Dedifferentiated amniotic fluid mesenchymal stem cell (primary cell): ENCODE measurements at regions not wholly inside any gene's neighbourhood (a gene's known extent, or its start where the extent isn't known, plus 50 kb on each side); places are given as distances from the start of the nearest gene placed in this dataset.
A peak's percentile ranks its signal among the peaks of the same experiment; 100 is the strongest.
"Not testable (repeated sequence)": the region's sequence is repeated elsewhere in the genome, so short reads cannot be mapped to it uniquely, and the experiment has no call there.

Experiments
- DNase-seq: peaks from one replicate; pipeline ENCODE4 v3.0.0-alpha.2; 2016; ENCODE audit errors: extremely low spot score

DNA sequence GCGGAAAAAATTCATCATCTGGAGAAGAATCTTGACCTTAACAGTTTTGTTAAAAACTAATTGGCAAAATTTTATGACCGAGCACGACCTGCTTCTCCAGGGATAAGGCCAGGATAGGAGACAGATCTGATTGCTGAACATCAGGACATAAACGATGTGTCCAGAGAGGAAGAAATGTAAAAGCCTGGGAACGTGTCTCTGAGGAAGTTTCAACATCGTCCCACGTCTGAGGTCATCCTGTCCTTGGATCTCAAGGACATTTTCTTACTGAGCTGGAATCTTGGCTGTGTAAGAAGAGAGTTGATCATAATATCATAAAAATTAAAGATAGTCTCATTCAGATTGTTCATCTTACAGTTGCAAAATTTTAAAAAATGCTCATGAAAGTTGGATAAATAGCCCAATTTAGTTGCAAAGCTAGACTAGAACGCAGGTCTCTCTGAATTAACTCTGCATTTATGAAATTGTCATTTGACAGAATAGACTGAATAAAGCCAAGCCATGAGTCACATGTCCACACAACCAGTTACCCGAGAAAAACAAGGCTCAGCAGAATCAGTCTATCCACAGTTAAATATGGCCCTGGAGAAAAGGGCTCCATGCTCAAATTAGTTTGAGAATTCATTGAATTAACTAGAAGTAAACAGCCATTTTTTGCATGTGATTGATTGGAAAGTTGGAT is 120.0 kb upstream of the EGFR start:
- no peak for DNase-seq

DNA sequence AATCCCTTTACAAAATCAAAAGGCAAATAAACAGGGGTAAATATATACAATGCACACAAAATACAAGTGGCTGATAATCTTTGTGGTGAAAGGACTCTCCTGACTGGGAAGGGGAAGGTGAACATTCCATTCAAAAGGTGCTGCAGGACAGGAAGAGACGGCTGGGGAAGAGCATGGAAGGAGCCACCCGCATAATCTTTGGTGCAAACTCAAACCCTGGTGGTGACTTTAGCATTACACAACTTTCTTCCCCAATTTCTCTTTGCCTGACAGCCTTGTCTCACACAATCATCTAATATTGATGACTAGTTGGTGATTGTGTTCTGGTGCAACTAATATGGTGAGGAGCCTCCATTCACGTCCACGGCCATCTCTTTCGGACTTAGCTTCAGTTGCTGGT is 117.0 kb upstream of the EGFR start:
- DNase-seq, result no peak

DNA sequence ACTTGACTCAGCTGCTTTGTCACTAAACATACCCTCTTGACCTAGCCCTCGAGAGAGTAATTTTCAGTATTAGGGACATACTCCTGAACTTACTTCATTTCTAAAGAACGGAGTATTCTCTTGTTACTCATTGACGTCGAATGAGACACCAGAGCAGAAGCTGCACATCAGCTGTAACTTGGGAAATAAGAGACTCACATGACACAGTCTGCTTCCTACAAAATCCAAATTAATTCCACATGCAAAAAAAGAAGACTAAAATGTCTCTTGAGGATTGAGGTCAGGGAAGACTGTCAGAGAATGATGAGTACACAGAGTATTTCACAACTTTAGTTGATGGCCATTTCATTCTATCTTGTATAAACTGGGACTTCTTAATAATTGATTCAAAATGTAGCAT is 114.7 kb upstream of the EGFR start:
- DNase-seq, result peak; percentile 91

DNA sequence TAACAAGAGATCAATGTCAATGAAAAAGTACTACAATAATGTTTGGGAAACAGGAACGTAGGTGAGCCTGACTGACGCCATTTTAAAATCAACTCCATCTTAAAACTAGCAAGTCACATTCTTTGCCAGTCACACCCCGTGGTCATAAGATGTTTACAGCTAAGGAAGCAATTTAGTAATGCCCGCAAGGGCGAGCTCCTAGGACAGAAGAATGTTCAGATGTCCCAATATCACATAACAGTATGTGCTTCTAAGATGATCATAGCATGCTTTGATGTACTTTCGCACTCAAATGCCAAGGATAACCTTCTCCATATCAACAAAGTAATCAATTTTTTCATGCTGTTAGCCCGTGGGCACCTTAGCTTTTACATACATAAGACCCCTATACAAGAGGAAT is 113.8 kb upstream of the EGFR start:
- DNase-seq, result no peak

DNA sequence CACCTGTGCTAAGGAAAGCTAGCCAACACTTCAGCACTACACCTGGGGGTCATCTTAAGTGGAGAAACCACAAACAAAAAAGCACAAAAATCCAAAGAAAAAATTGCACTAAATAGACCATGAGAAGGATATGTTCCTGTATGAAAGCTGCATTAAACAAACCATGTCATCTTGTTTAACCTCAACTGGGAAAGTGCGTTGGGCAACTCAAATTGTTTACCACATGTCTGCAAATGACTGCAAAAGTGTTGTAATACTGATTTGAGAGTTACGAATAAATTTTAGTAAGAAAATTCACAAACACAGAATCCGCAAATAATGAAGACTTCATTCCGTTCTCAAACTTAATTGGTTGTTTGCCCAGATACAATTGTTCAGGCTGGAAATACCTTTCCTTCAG is 111.9 kb upstream of the EGFR start:
- DNase-seq, result no peak

DNA sequence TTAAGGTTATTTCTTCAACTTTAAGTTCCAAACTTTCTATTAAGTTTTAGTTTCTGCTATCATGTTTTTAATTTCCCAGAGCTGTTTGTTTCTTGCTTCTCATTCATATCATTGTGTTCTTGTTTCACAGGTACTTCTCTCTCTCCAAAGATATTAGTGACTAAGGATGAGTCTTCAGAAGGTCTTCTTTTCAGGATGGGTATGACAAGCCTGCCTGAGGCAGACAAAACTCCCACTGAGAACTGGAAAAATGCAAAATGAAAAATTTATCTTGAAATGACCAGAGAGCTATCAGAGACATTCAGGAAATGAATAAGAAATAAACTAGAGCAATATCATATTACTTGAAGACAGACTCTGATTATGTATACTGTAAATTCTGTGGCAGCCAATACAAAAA is 110.8 kb upstream of the EGFR start:
- DNase-seq, result no peak

DNA sequence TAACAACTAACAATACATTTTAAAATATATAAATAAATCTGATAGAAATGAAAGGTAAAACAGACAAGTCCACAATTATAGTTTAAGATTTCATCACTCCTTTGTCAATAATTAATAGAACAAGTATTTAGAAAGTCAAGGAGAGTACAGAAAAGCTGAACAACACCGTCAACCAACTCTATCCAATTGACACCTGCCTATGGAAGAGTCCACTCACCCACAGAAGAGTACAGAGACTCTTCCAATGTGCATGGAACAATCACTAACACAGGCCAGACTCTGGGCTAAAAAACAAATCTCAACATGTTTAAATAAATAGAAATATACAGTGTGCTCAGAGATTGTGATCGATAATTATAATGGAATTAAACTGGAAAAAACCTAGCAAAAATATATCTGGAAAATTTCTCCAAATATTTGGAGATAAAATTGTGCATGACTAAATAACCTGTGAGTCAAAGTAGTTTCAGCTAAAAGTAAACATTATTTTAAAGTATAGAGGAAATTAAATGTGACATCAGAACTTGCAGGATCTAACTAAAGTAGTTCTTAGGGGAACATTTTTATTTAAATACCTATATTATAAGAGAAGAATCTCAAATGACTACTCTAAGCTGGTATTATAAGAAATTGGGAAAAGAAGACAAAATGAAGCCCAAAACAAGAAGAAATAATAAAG is 109.9 kb upstream of the EGFR start:
- DNase-seq, result no peak

DNA sequence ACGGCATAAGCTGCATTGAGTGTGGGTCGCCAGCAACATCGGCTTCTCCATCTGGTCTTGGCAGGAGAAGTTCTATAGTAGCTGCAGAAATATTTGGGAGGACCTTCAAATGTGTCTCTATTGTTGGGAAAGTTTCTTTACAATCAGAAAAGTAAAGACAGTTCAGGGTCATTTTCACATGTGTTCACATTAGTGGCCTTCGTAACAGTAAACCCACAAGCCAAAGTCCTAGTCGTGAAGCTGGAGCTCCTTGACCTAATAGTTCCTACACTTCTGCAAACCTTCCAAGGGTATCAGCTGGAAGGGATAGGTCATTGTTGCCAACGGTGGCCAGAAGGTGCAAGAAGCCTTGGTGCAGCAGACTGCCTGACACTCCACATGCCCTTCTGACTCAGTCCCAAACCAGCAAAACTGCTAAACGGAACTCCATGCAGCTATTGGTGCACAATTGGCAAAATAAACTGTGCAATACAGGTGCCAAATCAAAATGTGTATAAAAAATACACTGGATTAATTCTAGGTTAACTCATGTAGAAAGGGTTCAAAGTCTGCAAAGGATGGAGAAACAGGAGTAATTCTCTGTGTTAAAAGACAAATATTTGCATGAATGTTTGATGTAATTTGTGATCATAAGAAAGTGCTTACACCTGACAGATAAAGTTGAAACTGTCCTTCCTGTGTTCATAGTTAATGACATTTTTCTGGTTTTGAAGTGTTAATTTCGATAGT is 102.8 kb upstream of the EGFR start:
- no peak for DNase-seq

DNA sequence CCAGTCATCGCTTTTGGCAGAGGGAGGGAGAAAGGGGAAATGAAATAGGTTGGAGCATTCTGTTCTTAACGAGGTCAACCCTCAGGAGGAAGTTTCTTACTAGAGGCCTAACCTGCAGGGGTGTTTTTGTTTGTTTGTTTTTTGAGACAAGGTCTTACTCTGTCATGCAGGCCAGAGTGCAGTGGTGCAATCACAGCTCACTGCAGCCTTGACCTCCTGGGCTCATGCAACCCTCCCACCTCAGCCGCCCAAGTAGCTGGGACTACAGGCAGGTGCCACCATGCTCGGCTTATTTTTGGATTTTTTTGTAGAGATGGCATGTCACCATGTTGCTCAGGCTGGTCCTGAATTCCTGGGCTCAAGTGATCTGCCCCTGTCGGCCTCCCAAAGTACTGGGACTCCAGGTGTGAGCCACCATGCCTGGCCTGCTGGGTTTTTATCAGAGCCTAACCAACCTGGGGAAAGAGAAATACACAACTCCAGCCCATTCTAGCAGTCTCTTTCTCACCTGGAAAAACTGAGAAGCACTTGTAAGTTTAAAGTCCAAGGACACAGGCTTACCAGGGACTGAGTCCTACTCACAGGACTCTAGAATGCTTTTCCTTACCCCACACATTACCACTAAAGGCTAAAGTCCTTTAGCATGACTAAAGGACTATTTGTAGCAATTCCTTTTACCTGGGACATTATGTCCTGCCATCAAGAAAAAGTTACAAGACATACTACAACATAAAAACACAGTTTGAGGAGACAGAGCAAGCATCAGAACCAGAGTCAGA is 101.0 kb upstream of the EGFR start:
- no peak for DNase-seq

DNA sequence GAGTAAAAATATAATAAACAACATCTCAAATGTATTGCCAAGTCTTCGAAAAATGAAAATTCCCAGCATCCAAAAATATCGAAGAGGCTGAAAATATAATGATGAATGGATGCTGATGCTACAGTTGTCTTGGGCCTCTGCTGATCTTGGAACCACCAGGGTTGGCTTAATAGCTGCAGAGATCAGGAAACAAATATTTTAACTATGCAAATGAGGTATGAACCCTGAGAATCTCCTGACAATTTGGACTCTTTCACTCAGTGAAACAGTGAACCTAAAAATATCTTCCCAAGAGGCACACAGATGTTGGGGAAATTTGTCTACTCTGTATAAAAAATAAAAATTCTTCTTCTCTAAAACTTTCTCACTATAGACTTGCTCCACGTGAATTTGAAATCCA is 97.7 kb upstream of the EGFR start:
- DNase-seq, result no peak

DNA sequence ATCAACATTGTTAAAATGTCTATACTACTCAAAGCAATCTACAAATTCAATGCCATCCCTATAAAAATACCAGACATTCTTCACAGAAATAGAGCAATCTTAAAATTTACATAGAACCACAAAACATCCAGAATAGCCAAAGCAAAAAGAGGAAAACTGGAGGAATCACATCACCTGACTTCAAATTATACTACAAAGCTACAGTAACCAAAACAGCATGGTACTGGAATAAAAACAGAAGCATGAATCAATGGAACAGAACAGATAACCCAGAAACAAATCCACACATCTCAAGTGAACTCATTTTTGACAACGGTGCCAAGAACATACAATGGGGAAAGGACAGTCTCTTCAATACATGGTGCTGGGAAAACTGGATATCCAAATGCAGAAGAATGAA is 87.3 kb upstream of the EGFR start:
- peak; percentile 13 for DNase-seq

DNA sequence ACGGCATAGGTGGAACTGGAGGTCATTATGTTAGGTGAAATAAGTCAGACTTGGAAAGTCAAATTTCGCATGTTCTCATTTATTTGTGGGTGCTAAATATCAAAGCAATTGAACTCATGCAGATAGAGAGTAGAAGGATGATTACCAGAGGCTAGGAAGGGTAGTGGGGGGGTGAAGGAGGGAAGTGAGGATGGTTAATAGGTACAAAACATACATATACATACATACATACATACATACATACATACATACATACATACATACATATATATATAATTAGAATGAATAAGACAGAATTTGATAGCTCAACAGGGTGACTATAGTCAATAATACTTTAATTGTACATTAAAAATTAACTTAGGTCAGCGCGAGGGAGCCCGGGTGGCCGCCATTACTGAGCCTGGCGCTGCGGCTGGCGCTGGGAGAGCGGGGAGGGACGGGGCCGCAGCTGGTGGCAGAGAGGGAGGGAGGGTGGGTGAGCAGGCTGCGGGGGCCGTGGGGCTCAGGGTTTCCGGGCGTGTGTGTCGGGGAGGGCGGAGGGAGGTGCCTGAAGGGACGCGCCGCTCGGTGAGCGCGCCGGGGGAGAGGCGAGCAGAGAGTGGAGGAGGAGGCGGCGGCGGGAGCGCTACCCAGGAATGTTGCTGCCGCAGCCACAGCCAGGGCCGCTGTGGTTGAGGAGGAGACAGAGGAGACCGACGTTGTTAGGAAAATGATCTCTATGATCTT is 85.8 kb upstream of the EGFR start:
- peak; percentile 41 for DNase-seq

DNA sequence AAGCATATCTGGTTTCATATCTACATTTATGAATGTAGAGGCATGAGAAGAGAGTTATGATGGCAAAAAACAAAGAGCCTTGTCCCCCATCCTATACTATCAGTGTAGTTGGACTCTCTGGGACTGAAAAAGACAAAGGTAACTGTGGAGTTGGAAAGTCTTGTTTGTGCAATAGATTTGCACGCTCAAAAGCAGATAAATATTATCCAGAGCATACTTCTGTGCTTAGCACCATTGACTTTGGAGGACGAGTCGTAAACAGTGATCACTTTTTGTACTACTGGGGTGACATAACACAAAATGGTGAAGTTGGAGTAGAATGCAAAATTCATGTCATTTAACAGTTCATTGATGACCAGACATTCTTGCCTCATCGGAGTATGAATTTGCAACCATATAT is 85.2 kb upstream of the EGFR start:
- no peak for DNase-seq

DNA sequence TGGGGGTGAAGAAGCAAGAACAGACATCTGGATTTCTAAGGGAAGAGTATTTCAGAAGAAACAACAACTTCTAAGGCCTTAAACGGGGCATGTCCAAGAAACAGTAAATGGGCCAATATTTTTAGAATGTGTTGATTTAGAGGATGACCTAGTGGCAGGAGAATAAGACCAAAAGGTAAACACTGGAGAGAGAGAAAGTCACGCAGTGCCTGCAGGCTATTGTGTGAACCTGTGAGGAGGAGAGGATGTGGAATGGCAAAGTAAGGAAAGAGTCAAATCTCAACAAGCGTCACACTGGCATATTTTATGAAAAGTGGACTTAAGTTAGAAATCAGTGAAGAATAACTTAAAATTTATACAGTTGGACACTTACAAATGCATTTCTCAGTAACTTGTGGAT is 78.1 kb upstream of the EGFR start:
- peak; percentile 9 for DNase-seq

DNA sequence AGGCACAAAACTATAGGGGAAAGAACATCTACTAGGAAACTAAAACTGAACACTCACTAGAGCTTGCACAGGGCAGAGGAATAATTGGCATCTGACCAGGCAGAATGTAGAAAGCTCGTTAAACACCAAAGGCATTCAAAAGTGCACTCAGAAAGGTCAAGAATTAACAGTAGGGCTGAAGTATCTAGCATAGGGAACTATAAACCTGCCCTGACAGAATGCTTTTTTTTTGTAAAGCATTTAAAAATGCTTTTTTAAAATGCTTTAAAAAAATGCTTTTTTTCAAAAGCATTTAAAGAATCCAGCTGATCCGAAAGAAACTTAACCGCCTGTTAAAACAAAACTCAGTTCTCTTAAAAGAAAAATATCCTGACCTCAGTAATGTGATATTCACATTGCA is 74.6 kb upstream of the EGFR start:
- no peak for DNase-seq

DNA sequence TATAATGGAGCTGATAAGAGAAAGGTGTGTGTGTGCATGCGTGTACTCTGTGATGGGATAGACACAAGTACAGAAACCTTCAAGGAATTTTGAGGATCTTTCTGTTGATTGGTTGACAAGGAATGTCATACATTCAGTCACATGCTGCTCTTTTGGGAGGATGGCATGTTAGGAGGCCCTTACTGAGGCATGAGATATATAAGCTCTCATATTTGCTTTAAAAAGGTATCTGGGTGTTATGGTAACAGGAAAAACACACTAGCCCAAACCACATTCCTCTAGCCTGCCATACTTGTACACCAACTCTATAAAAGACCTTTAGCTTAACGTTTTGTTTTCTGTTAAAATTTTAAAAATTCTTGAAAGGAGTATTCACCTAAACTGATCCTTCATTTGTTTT is 72.5 kb upstream of the EGFR start:
- DNase-seq, result no peak

DNA sequence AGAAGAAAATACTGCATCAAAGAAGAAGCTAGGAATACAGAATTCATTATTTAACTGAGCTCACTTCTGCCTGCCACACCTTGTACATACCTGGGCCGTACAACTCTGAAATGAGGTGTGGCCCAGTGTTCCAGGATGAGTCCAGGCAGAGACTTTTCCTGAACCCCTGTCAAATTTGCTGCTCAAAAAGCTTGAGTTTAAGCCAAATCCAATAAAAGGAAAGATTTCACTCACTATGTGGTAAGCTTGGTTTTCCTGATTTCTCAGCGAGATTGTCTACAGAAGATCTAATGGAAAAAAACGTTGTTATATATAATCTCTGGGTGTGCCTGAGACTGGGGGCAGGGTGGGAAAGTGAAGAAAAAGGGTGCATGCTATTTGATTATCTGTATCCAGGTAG is 72.1 kb upstream of the EGFR start:
- DNase-seq, result no peak

DNA sequence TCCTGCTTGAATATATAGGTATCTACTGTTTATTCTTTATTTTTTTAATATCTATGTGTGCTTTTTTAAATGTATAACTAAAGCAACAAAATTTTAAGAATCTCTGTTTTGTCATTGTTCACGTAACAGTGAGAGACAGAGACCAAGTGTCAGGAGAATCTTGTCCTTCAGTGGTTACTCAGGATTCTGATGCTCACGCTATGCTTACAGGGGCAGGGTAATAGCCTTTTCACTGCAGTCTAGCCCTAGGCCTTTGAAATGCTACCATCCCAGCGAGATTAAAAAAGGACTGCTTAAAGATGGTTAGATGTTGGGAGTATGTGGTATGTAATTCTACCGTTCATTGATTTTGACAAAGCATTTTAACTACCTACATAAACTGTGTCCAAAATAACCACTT is 71.6 kb upstream of the EGFR start:
- no peak for DNase-seq

DNA sequence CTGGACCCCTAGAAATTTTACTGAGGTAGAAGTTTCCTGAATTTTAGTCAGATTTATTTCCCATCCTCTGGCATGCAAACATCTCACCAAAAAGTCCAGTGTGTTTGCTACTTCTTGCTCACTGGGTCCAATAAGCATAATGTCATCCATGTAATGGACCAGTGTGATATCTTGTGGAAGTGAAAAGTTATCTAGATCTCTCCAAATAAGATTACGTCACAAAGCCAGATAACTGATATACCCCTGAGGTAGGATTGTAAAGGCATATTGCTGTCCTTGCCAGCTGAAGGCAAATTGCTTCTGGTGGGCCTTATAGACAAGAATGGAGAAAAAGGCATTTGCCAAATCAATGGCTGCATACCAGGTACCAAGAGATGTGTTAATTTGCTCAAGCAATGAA is 69.3 kb upstream of the EGFR start:
- DNase-seq, result not testable (repeated sequence)

DNA sequence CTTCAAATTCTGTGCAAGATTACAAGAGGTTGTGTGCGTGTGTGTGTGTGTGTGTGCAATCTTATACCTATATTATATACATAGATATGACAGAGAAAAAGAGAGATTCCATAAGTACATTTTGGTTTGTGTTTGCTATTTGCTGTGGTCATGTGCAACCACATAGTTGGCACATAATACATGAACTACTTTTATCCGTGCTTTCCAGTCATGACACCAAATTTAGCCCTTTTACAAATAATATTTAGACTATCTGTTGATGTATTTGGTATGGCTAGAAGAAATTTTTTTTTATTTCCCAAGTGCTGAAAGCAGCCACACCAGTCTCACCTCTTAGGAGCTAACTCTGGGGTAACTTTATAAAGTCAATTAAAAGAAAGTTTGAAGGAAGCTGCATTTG is 63.5 kb upstream of the EGFR start:
- DNase-seq, result no peak

DNA sequence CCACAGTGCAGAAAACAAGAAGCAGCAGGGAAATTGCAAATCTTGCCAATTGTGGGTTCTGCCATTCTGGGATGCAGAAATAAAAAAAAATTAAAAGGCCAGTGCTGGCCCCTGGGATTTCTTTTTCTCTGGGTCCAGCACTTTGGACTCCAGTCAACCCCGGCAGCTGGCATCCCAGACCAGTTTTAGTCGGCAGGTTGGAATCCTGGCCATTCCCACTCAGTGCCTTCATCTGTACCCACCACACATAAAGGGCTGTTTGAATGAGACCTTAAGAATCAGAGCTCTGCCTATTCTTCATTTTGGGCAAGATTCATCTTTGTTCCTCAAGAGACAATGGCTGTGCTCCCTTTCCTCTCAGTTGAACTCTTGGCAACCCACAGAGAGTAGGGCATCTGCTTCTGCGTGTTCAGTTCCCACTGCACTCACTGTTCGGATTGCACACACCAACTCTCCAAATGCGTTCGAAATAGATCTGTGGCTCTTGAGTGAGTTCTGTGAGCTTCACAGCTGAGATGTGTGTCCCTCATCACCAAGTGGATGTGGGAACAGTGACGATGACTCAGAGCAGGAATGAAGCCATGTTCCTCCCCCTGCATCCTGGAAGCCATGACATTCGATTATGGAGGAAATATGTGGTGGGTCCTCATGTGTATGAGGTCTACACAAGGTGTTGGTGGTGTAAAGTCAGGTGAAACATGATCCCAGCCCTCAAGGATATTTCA is 63.0 kb upstream of the EGFR start:
- no peak for DNase-seq
